Colon (tissue), 2 donors: ENCODE measurements at regions not wholly inside any gene's neighbourhood (a gene's known extent, or its start where the extent isn't known, plus 50 kb on each side); places are given as distances from the start of the nearest gene placed in this dataset.
"Not testable (repeated sequence)": the region's sequence is repeated elsewhere in the genome, so short reads cannot be mapped to it uniquely, and the experiment has no call there.

Source experiments
- FAIRE-seq: peaks from 2 replicates; lab custom pipeline; 2012; peaks lifted over from hg19 to GRCh38; lab: Jason Lieb, UNC
- donor health status: control.
- donor health status: control.

DNA sequence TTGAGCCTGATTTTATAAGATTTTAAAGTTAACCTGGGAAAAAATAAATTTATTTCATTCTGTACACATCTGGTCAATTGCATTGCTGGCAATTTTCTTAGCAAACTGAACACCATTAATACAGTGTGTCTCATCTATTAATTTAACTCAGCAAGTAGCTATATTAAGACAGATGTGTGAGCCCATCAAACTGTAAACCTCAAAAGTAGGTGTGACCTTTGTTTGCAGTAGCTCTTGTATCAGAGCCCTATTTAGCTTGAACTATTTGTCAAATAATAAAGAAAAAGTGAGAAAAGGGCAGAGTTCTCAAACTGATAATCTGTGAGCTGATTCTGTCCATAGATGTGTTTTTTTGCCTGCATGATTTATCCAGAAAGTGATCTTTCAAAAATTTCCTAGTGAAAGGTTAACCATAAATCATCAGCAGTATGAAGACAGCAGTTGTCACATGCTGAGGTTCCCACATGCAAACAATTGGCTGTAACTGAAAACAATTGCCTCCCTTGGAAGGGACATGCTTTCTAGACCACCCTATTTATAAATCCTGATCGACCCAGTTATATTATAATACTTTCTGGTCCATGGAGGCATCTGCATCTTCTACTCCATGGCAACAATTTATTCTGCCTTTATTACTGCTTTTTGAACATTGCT is 646.5 kb downstream of the NSUN3 start:
- no peak for FAIRE-seq

- no peak for FAIRE-seq
Observed at GRCh38 chr3:94714194-94714593, 651.3 kb downstream of the NSUN3 start.

DNA sequence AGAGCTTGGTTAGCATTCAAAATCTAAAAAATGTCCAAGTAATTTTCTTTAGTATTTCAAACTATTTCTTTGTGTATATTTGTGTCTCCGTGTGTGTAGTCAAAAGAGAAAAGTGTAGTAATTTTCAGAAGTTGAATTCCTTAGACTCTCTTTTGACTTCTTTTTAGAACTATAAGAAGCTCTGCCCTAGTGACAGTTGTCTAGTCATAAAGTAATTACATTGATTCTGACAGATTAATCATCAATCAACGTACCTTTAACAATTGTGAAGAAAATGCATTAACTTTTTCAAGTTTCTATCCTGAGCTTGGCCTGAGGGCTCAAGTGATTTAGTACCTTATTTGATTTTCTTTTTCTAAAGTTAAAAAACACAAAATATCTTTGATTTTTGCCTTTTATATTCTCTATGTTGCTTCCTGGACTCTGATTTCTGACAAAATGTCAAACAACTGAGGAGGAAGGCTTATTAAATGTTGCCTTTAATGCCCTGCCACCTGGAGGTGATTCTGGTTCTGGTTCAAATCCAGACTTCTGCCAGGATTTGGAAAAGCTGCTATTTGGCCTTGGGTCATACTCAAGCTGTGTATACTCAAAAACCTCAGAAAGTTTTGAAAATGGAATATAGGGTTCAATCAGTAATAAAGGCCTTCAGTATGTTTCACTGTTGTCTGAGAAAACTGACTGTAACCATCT is 653.6 kb downstream of the NSUN3 start:
- no peak for FAIRE-seq

GRCh38 chr3:94734206-94734605 is 671.3 kb downstream of the NSUN3 start:
- FAIRE-seq, result no peak

DNA sequence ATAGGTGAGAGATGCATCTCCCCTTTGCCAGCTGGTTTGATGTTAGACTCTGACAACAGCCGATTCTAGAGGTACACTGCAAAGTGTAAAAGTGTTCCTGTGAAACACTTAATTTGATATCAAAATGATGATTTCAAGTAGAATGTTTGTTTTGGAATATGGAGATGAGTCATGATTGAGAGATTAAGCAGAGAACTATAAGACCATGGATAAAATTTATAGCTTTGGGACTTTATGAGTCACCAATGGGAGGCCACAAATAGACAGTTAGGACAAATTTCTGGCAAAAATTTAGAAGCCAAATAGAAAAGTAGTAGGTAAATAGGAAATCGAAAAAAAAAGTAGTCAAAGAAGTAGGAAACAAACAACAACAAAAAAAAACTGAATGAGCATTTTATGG is 672.5 kb downstream of the NSUN3 start:
- FAIRE-seq, result no peak

- no peak for FAIRE-seq
Observed at GRCh38 chr3:94737116-94737515, 674.3 kb downstream of the NSUN3 start.

DNA sequence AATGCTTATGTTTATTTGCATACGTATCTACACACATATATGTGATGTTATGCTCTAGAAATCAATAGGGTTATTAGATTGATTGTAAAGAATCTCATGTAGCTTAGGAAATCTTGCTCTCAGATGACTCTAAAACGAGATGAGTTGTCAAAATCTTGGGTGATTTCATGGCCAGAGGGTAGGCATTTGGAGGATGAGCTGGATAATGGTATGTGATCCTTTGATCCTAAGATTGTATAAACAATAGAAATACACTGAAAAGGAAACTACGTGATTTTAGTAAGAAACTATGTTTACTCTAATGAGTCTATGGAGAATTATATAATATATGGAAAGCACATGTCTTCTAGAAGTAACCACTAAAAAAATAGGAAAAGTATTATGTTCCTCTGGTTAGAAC is 676.6 kb downstream of the NSUN3 start:
- no peak for FAIRE-seq

- FAIRE-seq, result no peak
Observed at GRCh38 chr3:94758751-94759150, 695.9 kb downstream of the NSUN3 start.

- no peak for FAIRE-seq
Observed at GRCh38 chr3:94772402-94772801, 709.5 kb downstream of the NSUN3 start.

- FAIRE-seq, result no peak
Observed at GRCh38 chr3:94775746-94776145, 712.9 kb downstream of the NSUN3 start.

DNA sequence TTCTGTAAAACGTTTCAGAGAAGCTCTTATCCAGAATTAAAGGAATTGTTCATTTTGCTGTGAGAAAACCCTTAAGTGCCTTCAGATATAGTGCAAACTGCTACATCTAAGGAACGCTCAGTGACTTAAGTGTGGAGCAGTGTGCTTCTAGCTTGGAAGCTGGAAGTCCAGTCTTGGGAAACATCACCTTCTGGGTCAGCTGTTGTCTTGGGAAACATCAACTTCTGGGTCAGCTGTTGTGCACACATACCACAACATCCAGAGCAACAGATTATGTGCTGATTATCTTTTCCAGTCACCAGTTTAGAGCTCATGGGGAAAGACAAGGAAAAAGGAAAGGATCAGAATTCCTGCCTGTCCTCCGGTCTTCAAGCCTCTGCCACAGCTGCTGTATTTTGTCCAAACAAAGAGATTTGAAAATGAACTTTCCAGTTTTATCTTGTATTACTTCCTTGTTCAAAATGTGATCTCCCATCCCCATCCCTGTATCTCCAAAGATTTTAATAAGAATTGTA is 713.6 kb downstream of the NSUN3 start:
- no peak for FAIRE-seq

GRCh38 chr3:94778289-94778688 is 715.4 kb downstream of the NSUN3 start:
- no peak for FAIRE-seq

DNA sequence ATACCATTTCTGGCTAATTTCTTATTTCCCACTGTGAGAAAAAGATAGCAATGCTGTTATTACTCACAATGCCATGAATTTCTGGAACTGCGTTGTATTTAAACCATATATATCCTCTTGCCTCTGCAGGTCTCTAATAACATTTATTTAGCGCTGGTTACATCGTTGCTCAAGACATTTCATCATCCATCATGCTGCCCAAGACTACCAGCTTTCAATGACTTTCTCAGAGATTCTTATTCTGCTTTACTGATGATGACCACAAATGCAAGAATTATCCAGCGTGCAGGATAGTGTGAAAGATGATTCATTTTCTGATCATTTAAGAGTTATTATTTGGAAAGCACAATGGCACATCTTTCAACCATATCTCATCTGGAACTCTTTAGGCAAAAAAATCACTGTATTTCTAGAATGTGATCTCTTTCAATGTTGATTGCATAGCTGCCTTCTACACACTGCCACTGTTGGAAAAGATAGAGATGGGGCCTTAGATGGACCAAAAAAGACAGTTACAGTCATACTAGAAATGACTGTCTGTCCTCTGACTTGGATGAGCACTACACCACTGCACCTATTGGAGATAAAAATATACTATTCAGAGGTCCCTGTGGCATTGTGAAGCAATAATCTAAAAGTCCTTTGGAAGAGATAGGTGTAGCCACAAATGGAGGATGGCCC is 716.1 kb downstream of the NSUN3 start:
- FAIRE-seq, result no peak

DNA sequence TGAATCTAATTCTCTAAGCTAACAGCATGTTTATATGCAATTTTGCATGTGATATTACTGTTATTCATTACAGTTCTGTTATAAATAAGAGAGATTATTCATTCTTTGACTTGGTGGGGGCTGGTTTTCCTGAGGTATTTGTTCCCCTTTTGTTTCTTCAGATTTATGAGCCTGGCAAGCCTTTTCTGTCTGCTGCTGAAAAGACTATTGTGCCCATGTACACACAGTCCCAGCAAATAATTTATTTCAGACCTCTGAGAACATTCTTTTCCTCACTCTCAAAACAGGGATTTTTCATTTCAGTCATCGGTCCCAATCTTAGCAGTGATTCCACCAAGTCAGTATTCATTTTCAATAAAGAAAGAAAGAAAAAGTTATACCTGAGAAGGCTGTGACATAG is 716.8 kb downstream of the NSUN3 start:
- no peak for FAIRE-seq

DNA sequence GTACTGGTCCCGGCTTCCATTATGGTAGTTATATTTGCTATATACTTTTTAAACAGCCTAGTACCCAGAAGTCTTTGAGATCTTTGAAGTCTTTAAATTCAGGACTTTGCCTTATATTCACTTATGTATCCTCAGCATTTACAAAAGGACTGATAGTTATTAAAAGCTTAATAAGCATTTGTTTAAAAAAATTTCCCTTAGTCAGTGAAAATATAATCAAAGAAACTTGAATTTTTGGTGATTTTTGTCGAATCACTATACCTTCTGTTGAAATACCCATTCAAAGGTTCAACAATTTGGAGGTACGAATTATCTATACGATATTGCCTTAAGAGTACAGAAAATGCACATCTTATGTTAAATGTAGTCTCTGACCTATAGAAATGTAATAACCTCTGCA is 721.4 kb downstream of the NSUN3 start:
- no peak for FAIRE-seq

DNA sequence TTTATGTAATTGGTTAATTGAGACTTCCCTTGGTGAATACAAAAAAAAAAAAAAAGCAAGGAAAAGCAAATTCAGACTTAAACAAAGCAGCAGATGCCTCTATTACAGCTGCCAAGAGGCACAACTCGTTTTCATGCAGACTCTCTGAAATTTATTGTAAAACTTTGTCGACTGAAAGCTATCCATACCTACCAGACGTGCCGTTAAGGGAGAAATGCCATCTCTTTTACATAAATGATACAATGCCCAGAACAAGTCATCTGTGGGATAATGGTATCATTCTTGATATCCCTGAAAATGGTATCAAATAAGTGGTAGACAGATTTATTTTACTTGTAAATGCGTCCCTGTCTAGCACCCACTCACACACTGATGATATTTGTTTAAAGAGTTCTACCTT is 724.2 kb downstream of the NSUN3 start:
- FAIRE-seq, result no peak

DNA sequence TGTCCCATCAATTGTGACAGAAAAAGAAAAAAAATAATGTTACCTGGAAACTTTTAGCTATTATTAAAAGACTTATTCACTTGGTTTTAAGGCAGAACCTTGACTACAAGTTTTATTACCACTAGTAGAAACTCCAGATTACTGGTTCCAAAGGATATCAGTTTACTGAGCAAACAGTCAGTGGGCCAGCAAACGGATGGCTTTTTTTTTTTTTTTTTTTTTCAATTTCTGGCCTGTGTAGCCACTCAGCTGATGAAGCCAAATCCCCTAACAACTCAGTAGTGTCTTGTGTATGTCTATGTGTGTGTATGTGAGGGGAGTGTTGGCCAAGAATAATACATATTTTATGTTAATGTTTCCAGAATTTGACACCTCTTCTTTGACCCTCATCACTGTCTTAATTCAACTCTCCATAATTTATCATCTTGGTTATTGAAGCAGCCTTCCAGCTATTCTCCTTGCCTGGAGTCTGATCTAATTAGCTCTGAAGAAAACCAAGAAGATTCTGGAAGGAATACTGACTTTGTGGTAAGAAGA is 724.9 kb downstream of the NSUN3 start:
- no peak for FAIRE-seq

- FAIRE-seq, result no peak
Observed at GRCh38 chr3:94794563-94794962, 731.7 kb downstream of the NSUN3 start.

DNA sequence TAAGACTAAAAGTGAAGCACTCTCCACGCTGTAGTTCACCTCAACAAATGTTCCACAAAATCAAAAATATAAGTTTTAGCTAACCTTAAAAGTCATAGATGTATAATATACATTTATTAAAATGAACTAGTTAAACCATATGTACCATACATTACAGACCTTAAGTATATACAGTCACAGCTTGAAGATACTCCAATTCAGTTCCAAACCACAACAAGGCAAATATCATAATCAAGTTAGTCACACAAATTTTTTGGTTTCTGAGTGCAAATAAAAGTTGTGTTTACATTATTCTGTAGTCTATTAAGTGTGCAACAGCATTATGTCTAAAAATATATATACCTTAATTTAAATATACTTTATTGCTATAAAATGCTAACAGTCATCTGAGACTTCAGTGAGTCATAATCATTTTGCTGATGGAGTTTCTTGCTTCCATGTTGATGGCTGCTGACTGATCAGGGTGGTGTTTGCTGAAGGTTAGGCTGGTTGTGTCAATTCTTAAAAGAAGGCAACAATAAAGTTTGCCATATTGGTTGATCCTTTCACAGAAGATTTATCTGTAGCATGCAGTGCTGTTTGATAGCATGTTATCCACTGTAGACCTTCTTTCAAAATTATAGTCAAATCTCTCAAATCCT is 736.7 kb downstream of the NSUN3 start:
- no peak for FAIRE-seq

- FAIRE-seq, result no peak
Observed at GRCh38 chr3:94811836-94812235, 749.0 kb downstream of the NSUN3 start.

DNA sequence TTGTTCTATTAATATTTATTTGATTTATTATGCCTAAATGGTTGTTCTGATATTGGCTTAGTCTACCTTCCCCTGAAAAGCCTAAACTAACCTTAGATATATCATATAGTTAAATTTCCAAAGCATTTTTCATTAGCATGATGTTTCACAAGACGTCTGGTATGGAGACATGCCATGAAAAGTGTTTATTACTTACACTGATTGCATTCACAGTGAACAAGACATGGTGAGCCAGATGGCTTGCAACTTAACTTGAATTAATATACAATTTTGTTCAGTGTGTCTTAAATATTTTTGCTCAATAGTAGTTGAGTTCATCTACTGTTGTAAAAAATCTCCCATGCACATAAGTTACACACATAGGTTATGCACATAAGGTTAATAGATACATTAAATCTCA is 758.4 kb downstream of the NSUN3 start:
- FAIRE-seq, result no peak

DNA sequence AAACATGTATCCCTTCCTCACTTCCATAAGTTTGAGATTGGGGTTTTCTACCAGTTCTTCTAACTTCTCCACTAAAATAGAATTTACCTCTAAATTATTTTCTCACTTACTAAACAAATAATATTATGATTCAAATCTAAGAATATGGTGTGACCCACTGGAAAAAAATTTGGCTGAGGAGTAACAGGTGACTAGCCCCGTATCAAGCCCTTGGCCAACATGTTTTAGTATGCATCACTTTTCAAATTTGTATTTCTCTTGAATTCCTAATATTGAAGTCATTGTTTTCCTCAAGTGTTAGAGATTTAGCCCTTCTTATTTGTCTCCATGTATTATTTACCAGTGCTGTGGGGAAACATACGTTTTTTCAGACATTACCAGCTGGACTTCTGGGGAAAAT is 759.4 kb downstream of the NSUN3 start:
- no peak for FAIRE-seq

DNA sequence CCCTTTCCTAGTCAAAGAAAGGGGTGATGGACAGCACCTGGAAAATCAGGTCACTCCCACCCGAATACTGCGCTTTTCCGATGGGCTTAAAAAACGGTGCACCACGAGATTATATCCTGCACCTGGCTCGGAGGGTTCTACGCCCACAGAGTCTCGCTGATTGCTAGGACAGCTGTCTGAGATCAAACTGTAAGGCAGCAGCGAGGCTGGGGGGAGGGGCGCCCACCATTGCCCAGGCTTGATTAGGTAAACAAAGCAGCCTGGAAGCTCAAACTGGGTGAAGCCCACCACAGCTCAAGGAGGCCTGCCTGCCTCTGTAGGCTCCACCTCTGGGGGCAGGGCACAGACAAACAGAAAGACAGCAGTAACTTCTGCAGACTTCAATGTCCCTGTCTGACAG is 783.4 kb downstream of the NSUN3 start:
- FAIRE-seq, result not testable (repeated sequence)
